Neural progenitor cell (in vitro differentiated cells): ENCODE measurements at regions not wholly inside any gene's neighbourhood (a gene's known extent, or its start where the extent isn't known, plus 50 kb on each side); places are given as distances from the start of the nearest gene placed in this dataset.

Source experiments
- DNase-seq: peaks from one replicate; pipeline ENCODE4 v3.0.0-alpha.2; 2016; ENCODE audit warnings: low spot score
- H2AFZ ChIP-seq: fragments of 200-600 bp; sonication (generic); replicated peaks from 2 replicates; pipeline ENCODE4 v1.6.1; 2016; ENCODE audit warnings: antibody characterized with exemption
- H3F3A ChIP-seq: fragments of 200-600 bp; sonication (generic); 2 replicates; pipeline ENCODE4 v1.6.1; 2016; ENCODE audit warnings: antibody characterized with exemption, low read depth
- H3K27ac ChIP-seq: fragments of 200-600 bp; sonication (generic); 2 replicates; pipeline ENCODE4 v1.5.1; 2016; ENCODE audit warnings: mild to moderate bottlenecking
- H3K27me3 ChIP-seq: fragments of 200-600 bp; sonication (generic); 2 replicates; pipeline ENCODE4 v1.6.1; 2016; ENCODE audit warnings: mild to moderate bottlenecking, moderate library complexity
- H3K36me3 ChIP-seq: fragments of 200-600 bp; sonication (generic); 2 replicates; pipeline ENCODE4 v1.5.1; 2016
- H3K4me1 ChIP-seq: fragments of 200-600 bp; sonication (generic); 2 replicates; pipeline ENCODE4 v1.6.1; 2016; ENCODE audit warnings: mixed run types
- H3K4me2 ChIP-seq: fragments of 200-600 bp; sonication (generic); 2 replicates; pipeline ENCODE4 v1.6.1; 2016
- H3K4me3 ChIP-seq: fragments of 200-600 bp; sonication (generic); 2 replicates; pipeline ENCODE4 v1.5.1; 2016
- H3K79me2 ChIP-seq: fragments of 200-600 bp; sonication (generic); 2 replicates; pipeline ENCODE4 v1.6.1; 2016; ENCODE audit warnings: low read depth
- H3K9ac ChIP-seq: fragments of 200-600 bp; sonication (generic); 2 replicates; pipeline ENCODE4 v1.6.1; 2016
- H3K9me3 ChIP-seq: fragments of 200-600 bp; sonication (generic); 2 replicates; pipeline ENCODE4 v1.5.1; 2016; ENCODE audit warnings: low read depth
- H4K20me1 ChIP-seq: fragments of 200-600 bp; sonication (generic); 2 replicates; pipeline ENCODE4 v1.6.1; 2016; ENCODE audit warnings: low read depth
- H3K27ac Mint-ChIP-seq: 3 replicates; pipeline ENCODE4 v1.8.0; 2021; ENCODE audit warnings: mixed read lengths
- H3K27me3 Mint-ChIP-seq: 2 replicates; pipeline ENCODE4 v1.8.0; 2022; ENCODE audit warnings: low read depth, mild to moderate bottlenecking, inconsistent platforms, moderate library complexity, mixed read lengths; ENCODE audit not compliant: insufficient read depth
- H3K36me3 Mint-ChIP-seq: 3 replicates; pipeline ENCODE4 v1.8.0; 2021; ENCODE audit warnings: mixed read lengths
- H3K4me1 Mint-ChIP-seq: 3 replicates; pipeline ENCODE4 v1.8.0; 2021; ENCODE audit warnings: mixed read lengths
- H3K4me3 Mint-ChIP-seq: 3 replicates; pipeline ENCODE4 v1.8.0; 2021; ENCODE audit warnings: mild to moderate bottlenecking, moderate library complexity, mixed read lengths
- H3K9me3 Mint-ChIP-seq: 3 replicates; pipeline ENCODE4 v1.8.0; 2020; ENCODE audit warnings: mixed read lengths
- EZH2 ChIP-seq: fragments of 200-600 bp; sonication (generic); IDR thresholded peaks from 2 replicates; pipeline ENCODE4 v1.6.1; 2017; ENCODE audit warnings: antibody characterized with exemption, mild to moderate bottlenecking, moderate library complexity
- EZH2phosphoT487 ChIP-seq: fragments of 200-600 bp; sonication (generic); IDR thresholded peaks from 2 replicates; pipeline ENCODE4 v1.6.1; 2017; ENCODE audit warnings: antibody characterized with exemption
- TF ChIP-seq, protein P1 (sequence below): fragments of 200-600 bp; sonication (generic); IDR thresholded peaks from 2 replicates; pipeline ENCODE4 v1.5.1; 2017; ENCODE audit warnings: antibody characterized with exemption, mild to moderate bottlenecking

DNA sequence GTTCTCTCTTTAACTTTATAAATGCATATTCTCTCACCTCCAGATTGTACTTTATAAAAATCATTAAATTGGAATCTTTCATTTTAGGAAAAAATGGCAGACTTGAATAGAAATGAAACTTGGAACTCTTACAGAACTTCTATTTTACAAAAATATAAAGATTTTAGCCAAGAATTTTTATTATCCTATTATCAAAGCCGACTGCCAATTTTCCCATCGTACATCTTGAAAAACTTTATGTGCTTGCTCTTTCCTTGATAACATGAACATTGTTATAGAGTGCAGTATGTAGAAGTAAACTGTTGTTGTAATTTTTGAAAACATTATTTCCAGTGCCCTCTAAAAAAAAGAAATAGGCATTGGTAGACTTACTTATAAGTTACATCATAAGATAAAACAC lies 475.7 kb upstream of the REG3G start:
- no peaks in the 10 kb centered on the region for H3K36me3 ChIP-seq
- Mint-ChIP-seq H3K9me3 (no peaks in the 10 kb centered on the region), H3K36me3 (no peaks in the 10 kb centered on the region), H3K4me3 (no peak overlapping the region), H3K27me3 (no peaks in the 10 kb centered on the region), H3K27ac (no peak overlapping the region), H3K4me1 (peaks cover 4% of the 10 kb centered on the region)
- H3K27me3 ChIP-seq: no peaks in the 10 kb centered on the region
- no peaks in the 10 kb centered on the region for H3K79me2 ChIP-seq
- H3K4me2 ChIP-seq: no peak overlapping the region
- no peak overlapping the region for H2AFZ ChIP-seq
- no peaks in the 10 kb centered on the region for H4K20me1 ChIP-seq
- peaks cover 8% of the 10 kb centered on the region for H3K4me1 ChIP-seq
- no peaks in the 10 kb centered on the region for H3K9me3 ChIP-seq
- no peak overlapping the region for H3K27ac ChIP-seq
- no peak for DNase-seq
- no peaks in the 10 kb centered on the region for H3F3A ChIP-seq
- H3K9ac ChIP-seq: no peak overlapping the region
- H3K4me3 ChIP-seq: no peak overlapping the region
- no peak for TF ChIP-seq EZH2
- TF ChIP-seq EZH2phosphoT487: no peak
- TF ChIP-seq, protein P1, sequence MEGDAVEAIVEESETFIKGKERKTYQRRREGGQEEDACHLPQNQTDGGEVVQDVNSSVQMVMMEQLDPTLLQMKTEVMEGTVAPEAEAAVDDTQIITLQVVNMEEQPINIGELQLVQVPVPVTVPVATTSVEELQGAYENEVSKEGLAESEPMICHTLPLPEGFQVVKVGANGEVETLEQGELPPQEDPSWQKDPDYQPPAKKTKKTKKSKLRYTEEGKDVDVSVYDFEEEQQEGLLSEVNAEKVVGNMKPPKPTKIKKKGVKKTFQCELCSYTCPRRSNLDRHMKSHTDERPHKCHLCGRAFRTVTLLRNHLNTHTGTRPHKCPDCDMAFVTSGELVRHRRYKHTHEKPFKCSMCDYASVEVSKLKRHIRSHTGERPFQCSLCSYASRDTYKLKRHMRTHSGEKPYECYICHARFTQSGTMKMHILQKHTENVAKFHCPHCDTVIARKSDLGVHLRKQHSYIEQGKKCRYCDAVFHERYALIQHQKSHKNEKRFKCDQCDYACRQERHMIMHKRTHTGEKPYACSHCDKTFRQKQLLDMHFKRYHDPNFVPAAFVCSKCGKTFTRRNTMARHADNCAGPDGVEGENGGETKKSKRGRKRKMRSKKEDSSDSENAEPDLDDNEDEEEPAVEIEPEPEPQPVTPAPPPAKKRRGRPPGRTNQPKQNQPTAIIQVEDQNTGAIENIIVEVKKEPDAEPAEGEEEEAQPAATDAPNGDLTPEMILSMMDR: no peak

DNA sequence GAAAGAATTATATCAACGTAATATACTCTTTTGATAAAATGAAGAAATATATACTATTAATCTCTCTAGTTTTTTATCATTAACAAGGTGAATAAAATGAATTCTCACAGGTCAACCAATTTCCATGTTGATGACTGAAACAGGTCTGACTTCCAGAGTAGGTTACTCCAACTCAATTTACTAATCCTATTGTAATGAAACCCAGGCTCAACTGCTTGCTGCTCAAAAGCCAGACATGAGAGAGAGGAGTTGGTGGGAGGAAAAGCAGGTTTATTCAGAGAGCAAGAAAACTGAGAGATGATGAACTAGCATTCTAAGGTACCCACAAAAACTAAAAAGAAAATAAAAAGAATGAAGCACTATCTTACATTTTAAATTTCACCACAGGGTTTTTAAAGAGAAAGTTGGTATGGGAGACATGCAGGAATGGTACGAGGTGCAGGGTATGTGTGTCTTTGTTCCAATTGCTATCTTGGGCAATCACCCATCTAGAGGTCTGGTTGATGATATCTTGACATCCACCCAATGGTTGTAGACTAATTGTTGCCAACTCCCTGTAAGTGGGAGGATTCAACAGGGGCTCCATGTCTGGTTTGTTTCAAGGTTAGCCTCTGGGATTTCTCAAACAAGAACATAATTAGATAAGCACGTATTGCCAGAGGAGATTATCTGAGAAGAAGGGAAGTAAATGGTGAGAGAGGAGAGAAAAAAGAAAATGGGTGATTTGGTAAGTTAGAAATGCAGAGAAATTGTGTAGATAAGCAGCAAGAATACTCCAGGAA lies 471.4 kb upstream of the REG3G start:
- peaks cover 8% of the 10 kb centered on the region for H3K4me1 ChIP-seq
- no peak overlapping the region for H3K4me2 ChIP-seq
- no peaks in the 10 kb centered on the region for H3K79me2 ChIP-seq
- TF ChIP-seq, protein P1: no peak
- TF ChIP-seq EZH2 (no peak), EZH2phosphoT487 (no peak)
- no peaks in the 10 kb centered on the region for H3K27me3 Mint-ChIP-seq
- H3K4me1 Mint-ChIP-seq: no peaks in the 10 kb centered on the region
- H3K9me3 ChIP-seq: peaks cover 7% of the 10 kb centered on the region
- H3K27ac Mint-ChIP-seq: peak overlapping the region; percentile 4
- peak; percentile 11 for DNase-seq
- H3F3A ChIP-seq: no peaks in the 10 kb centered on the region
- no peaks in the 10 kb centered on the region for H3K36me3 Mint-ChIP-seq
- H3K9me3 Mint-ChIP-seq: peaks cover 8% of the 10 kb centered on the region
- no peaks in the 10 kb centered on the region for H3K36me3 ChIP-seq
- H3K9ac ChIP-seq: no peak overlapping the region
- H4K20me1 ChIP-seq: no peaks in the 10 kb centered on the region
- H3K27ac ChIP-seq: no peak overlapping the region
- no peaks in the 10 kb centered on the region for H3K27me3 ChIP-seq
- H3K4me3 ChIP-seq: no peak overlapping the region
- H2AFZ ChIP-seq: peak overlapping the region; percentile 50
- no peak overlapping the region for H3K4me3 Mint-ChIP-seq

DNA sequence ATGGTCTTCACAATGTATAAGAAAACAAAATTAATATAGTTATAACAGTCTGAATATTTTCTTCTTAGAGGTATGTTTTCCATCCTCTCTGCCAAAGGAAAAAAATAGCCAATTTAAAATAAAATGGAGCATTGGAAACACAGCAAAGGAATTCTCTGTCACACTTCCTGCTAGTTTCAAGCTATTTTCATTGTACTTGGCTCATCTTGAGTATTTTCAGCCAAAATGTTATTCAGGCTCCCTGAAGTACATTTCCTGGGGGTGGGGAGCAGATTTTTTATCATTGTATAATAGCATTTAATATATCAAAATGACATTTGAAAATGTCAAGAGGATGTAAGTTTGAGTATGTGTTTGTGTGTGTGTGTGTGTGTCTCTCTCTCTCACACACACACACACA lies 463.6 kb upstream of the REG3G start:
- Mint-ChIP-seq H3K27ac (no peak overlapping the region), H3K9me3 (no peaks in the 10 kb centered on the region), H3K27me3 (no peaks in the 10 kb centered on the region), H3K4me1 (no peaks in the 10 kb centered on the region), H3K36me3 (no peaks in the 10 kb centered on the region), H3K4me3 (no peak overlapping the region)
- Histone ChIP-seq H3K79me2 (no peaks in the 10 kb centered on the region), H3K9ac (no peak overlapping the region), H3K27me3 (no peaks in the 10 kb centered on the region), H3F3A (no peaks in the 10 kb centered on the region), H3K4me2 (no peak overlapping the region), H2AFZ (no peak overlapping the region), H3K9me3 (peaks cover 5% of the 10 kb centered on the region), H3K4me1 (no peaks in the 10 kb centered on the region), H3K36me3 (no peaks in the 10 kb centered on the region), H4K20me1 (no peaks in the 10 kb centered on the region), H3K4me3 (no peak overlapping the region), H3K27ac (no peak overlapping the region)
- no peak for TF ChIP-seq EZH2phosphoT487
- TF ChIP-seq, protein P1: no peak
- no peak for TF ChIP-seq EZH2
- DNase-seq: no peak
